Hindlimb muscle (tissue), 1 donor: ENCODE measurements at regions not wholly inside any gene's neighbourhood (a gene's known extent, or its start where the extent isn't known, plus 50 kb on each side); places are given as distances from the start of the nearest gene placed in this dataset.

Source experiments
- DNase-seq: peaks from one replicate; pipeline ENCODE4 v3.0.0-alpha.2; 2013

DNA sequence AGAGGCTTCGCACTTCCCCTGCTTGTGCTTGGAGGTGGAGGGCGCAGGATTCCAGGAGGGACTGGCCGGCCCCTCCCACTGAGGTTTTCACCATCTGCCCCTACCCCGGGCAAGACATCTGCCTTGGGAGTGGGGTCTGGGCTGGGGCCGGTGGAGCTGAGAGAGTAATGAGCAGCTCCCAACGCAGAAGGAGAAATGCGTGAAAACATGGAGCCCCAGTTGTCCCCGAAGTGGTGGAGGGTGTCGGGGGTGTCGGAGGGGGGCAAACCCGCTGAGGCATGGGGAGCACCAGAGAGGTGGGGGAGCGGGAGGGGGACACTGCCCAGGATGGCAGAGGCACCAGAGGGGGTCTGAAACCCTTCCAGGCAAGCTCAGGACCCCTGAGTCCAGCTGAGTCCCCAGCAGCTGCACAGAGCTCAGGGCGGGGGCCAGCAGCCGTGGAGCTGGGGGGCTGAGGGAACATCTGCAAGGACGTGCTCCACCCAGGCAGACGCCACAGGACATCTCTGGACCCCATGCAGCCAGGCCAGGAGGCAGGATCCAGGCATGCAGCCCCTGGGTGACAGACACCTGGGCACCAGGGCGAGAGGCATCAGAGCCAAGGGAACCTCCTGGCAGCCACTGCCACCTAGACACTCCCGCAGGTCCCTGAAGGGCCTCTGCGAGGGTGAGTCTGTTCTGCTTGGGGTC is 110.6 kb downstream of the SIK1 start:
- DNase-seq: no peak

DNA sequence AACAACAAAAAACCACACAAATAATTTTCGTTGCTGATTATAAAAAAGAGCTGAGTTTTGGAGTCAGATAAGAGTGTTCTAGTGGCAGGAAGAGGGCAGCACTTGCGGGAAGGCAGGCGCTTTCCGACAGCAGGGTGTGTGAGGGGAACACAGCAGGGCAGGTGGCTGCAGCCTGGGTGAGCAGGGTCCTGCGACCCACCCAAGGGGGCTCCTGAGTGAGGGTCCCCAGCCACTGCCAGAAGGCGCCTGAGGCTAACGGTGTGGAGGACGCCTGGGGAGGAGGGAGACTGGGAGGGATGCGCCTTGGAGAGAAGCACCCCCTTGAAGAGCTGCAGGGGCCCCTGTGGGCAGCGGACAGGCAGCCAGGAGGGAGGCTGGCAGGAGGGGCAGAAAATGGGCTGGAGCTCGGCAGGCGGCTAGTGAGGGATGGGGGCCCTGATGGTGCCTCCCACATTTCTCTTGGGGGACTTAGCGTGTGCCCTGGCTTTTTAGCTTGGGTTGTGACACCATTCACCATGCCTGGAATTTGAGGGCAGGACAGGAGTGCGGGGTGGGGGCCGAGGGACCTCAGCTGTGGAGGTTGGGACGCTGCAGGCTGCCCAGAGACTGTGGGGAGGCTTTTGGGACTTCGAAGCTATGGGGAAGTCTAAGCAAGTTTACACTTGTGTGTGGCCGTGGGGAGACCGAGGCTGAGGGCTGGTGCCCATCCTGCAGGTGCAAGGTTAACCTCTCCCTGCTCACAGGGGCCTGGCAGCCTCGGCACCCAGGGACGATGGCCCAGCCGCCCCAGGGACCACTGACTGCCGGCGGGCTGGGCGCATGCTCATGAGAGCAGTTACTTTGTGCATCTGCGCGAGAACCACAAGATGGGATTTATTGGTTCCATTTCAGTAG is 111.4 kb downstream of the SIK1 start:
- no peak for DNase-seq

DNA sequence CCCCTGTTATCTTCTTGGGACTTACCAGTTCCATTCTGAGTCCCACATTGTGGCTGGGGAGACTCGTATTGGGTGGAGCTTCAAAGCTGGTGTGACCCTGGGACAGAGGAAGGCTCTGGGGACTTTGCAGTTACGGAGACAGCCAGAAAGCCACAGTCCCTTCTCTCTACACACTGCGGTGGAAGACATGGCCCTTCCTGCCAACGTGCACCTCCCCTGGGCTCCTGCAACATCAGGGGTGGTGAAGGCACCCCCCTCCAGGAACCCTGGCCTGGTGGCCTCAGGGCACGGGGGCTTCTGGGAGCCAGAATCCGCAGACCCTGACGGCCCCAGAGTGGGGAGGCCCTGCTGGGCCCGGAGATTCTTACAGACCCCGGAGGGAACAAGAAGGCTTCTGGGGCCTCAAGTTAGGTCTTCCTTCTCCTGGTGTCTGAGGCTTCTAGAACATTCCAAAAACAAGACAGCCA is 113.0 kb downstream of the SIK1 start:
- no peak for DNase-seq

DNA sequence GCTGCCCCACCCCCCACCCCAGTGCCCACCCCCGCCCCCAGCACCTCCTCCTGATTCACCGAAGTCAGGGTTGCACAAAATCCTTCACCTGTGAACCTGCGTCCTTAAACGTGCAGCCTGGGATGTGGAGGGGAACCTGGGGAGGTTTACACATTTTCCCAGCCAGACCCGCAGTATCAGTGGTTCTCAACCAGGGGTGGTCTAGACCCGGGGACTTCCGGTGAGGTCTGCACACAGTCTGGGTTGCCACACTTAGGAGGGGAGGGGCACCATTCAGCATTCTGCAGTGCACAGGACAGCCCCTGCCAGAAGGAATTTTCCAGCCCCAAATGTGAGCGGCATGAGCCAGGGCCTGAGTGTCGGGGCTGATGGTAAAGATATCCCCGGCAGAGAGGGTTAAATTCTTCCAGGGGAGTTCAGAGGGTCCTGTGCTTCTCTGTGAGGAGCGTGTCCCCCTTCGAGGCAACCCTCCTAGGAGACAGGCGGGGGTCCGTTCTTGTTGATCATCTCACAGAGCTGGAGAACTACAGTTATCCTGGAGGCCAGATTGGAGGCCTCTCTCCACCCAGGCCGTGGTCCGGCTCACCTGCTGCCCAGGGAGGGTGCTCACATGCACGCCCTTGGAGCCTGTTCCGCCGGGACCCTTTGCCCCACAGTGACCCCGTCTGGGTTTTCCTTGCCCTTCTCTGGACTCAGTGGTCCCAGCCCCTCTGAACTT is 113.6 kb downstream of the SIK1 start:
- DNase-seq: no peak

DNA sequence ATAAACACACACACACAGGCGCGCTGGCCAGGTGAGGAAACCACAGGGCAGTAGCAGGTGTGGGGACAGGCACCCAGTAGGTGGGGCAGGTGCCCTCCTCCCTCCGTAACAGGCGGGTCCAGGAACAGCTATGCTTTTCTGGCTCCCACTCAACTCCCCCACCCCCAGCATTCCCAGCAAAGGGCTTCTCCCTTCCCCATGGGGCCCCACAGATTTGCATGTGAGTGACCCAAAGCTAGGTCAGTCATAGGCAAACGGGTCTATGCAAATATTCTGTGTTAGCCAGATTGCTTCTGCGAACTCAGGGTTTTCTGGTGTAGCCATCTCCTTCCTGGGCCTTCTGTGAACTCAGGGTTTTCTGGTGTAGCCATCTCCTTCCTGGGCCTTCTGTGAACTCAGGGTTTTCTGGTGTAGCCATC is 114.2 kb downstream of the SIK1 start:
- DNase-seq: no peak

DNA sequence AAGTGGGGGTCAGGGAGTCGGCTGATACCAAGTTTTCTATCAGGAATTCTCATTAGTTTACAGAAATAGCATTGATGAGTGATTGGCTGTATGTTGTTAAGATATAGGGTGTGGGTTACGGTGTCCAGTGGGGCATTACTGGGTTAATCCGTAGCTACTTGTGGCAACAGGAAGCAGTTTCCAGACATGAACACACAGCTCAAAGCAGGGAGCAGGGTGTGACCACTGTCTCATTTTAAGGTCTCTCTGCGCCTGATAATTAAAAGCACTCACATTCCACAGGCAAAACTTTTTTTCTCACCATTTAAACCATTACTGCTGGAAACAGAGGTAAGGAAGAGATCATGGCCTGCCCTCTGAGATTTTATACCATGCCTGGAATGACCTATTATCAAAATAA is 114.9 kb downstream of the SIK1 start:
- no peak for DNase-seq

DNA sequence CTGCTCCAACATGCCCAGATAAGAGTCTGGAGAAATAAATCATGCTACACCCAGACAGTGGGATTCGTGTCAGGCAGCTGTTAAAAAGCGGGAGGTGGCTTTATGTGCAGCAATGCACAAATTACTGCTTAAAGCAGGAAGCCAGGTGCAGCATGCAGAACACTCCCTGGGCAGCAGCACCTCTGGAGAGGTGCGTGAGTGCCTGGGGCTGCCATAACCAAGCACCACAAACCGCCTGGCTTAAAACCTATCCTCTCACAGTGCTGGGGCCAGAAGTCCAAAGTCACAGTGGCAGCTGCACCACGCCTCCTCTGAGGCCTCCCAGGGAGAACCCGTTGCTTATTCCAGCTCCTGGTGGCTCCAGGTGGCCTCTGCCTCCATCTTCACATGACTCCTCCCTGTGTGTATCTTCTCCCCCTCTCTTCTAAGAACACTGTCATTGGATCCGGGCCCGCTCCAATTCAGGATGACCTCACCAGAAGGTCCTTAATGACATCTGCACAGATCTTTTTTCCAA is 115.6 kb downstream of the SIK1 start:
- DNase-seq: no peak

DNA sequence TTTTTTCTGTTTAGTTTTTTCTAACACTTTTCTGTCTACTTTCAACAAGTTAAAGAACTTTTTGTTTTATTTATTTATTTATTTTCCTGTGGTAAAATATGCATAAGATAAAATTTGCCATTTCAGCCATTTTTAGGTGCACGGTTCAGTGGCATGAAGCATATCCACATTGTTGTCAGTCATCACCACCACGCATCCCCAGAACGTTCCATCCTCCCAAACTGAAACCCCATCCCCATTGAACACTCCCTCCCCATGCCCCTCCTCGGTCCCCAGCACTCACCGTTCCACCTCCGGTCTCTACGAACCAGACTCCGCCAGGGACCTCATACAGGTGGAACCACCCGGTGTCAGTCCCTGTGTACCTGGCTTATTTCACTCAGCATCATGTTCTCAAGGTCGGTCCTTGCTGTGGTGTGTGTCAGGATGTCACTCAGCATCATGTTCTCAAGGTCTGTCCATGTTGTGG is 118.1 kb downstream of the SIK1 start:
- DNase-seq: no peak

DNA sequence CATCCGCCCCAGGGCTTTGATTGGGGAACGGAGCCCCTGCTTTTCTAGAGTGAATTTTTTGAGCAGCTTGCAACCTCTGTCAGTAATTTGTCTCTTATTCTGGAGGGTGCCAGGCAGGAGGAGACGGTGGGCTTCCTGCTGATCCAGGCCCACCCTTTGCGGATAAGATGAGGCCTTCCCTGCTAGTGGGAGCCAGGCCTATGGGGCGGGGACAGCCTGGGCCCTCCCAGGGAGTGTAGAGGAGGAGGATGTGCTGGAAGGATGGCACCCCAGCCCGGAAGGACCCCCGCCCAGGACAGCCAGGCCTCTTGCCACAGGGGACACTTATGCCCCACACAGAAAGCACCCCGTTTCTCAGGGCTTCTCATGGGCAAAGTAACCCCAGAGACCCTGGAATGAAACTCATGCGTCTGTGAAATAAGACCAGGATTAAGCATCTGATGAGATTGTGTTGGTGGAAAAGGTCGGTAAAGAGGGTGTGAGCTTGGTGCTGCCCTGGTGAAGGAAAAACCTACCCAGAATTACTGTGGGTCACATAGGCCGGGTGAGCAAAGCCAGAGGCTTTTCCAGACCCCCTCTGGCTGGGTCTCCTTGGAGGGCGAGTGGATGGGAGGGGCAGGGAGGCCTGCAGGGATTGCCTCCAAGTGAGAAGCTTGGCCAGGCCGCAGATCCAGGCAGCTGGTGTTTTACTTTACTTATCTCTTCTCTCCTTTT is 118.7 kb downstream of the SIK1 start:
- no peak for DNase-seq

DNA sequence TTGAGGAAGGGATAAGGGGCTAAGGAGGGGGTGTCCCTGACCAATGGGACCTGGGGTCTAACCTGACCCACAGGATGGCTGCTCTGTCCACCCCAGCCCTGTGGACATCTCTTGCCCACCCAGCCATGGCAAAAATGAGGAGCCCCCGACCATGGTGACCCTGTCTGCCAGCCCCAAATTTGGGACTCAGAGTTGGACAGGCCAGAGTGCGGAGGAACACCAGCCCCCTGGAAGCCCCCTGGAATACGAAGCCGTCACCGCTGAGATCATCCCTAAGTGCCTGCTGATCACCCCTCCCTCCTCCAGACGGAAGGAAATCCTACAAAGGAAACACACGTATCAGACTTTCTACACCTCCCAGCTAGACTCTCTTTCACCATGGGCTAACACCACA is 119.3 kb downstream of the SIK1 start:
- no peak for DNase-seq

DNA sequence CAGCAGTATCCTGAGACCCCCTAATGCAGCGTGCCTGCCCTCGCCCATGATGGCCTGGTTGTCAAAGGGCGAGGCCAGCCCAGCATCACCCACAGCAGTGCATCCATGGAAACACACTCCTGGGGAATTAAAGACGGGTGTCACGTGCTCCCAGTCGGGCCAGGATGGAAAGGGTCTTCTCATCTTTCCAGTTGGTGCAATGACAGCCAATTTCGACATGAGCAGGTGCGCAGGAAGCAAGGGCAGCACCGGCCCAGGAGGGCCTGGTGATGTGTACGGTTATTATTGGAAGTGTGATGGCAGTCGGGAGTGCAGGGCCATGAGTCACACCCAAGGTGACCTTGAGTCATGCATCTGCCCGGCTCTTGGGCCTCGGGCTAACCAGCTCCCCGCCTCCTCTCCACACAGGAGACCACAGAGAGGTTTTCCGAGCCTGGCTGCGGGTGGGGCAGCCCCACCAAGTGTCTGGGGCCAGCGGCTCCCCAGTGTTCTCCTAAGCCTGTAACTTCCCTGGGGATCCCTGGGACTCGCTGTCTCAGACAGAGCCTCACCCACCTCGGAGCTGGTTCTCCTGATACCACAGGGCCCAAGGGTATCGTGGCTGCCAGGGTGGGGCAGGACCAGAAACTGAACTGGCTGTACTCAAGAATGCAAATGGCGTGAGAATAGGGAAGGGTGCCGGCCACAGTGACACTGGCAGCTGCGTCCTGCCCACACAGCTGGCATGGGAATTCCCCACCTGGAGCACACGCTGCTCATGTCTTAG is 119.8 kb downstream of the SIK1 start:
- no peak for DNase-seq

DNA sequence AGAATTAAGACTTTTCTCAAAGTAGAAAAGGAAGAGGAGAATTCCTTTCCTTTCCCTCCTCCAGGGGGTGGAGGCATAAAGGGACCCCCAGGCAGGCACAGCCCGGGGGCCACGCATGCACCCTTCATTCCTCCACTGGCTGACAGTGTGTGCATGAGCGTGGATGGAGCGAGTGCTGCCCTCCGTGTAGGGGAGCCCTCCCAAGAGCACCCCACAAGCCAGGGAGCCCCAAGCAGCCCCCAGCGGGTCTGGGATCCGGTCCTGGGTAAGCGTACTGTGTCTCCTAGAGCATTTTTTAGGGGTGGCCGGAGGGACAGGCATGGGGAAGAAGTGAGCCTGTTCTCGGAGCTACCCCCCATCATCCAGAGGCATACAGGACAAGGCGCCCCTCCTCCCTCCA is 120.5 kb downstream of the SIK1 start:
- DNase-seq: no peak

DNA sequence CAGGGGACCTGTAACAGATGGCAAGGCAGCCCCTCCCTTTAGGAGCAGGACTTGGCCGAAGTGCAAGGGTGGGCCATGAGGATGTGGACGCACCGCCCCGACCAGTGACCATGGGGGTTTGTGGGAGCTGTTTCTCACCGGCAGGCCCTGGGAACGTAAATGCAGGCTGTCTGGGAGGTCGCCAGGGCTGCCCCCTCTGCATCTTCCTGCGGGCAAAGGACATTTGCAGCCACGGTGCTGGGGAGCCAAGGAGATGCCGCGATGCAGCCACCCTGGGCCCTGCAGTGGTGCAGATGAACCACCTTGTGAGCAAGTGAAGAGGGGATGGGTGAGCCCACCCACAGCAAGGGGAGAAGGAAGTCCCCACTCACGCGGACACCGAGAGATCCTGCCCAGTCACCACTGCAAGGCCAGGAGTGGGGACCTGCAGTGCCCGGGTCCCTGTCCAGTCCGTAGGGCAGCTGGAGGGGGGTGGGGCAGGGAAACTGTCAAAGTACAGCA is 121.1 kb downstream of the SIK1 start:
- no peak for DNase-seq

DNA sequence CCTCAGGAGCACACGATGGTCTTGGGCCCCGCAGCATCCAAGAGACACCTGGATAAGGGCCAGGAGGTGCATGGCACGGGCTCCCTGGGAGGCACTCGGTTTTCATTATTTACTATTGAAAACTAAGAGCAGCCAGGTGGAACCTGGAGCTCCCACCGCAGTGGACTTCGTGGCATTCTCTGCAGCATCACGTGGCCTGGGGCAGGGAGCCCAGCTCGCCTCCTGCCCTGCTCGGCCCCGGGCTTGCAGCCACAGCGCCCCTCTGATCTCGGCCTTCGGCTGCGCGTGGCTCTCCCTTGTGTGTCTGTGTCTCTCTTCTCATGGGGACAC is 121.6 kb downstream of the SIK1 start:
- DNase-seq: no peak

DNA sequence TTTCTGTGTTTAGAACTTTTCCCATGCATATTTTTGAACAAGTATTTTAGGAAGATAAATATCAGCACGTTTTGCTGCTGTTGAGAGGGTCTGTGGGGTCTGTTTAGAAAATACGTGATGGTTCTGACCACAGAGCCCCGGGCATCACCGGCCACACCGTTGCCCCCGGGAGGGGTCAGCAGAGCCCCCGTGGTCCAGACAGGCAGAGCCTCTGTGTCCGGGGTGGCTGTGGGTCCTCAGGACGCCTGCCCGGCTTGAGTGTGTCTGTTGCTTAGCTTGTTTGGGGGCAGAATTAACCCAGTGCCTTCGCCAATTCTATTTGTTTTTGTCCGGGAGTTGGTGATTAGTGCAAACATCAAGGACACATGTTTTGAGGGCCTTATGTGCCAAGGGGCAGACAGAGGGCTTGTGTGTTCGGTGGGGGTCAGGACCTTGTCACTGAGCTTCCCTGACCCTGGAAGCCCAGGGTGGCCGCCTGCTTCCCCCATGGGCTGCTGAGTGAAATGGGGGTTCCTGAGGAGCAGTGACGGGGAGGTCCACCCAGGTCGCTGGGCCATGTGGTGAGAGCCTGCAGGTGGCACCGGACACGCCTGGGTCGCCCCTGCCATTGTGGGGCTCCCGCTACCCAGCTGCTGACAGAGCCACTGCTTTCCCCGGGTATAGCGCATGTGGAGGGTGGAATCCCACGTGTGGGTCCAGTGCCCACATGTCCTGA is 122.2 kb downstream of the SIK1 start:
- no peak for DNase-seq

DNA sequence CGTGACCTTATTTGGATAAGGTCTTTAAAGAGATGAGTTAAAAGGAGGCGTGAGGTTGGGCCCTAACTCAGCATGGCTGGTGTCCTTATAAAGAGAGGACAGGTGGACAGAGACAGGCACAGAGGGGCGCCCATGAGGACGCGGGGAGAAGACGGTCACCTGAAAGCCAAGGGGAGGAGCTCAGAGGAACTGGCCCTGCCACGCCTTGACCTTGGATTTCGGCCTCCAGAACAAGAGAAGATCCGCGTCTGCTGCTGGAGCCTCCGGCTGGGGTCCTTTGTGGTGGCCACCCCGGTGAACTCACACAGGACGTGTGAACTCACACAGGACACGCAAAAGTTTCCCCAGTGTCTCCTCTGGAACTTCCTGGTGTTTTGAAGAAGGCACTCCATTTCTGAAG is 122.7 kb downstream of the SIK1 start:
- DNase-seq: no peak

DNA sequence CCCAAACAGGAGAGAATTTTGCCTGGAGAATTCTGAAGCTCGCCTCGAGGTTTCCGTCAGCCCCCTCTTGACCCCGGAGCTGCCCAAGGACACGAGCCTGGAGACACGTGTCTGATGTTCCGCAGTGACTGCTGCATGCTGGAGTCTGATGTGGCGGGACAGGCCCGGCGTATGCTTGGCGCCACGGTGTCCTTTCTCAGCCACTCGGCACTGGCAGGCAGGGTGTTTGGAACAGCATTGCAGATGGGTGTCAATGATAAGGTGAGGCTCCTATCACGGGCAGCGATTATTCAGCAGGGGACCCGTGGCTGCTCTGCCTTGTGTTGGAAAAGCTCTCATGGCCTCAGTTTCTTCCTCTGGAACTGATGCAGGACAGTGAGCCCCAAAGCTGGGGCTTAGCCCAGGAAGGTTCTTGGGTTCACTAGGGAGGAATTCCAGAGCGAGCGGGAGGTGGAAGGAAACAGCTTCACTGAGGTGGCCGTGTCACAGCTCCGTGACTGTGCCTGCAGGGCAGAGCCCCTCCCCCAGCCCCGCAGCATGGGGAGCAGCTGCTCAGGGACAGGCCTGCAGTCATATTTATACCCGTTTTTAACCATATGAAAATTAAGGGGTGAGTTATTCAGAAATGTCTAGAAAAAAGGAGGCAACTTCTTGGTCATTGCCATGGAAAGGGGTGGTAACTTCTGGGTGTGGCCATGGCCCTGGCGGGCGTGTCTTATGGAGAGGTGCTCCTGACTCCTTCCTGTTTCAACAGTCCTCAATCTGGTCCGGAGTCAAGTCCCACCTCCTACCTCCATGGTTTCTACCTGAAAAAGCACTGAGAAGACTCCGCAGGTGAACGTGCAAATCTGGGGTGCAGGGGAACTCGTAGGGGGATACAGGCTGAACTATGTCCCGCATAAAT is 123.4 kb downstream of the SIK1 start:
- no peak for DNase-seq

DNA sequence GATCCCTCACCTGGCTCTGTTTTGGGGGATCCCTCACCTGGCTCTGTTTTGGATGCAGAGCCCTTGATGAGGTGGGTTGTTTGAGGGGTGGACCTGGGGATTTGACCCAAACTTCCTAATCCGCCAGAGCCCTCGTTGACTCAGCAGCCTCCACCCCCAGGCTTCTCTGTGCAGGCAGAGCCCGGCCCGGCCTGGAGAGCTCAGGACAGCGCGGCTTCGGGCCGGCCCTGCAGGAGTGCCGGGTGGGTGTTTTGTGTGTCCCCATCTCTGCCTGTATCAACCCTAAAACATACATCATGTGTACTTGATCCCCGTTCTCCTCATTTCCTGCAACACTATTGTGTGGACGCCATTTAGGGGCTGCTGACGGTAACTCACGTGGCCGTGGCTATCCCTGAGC is 124.2 kb downstream of the SIK1 start:
- DNase-seq: no peak

DNA sequence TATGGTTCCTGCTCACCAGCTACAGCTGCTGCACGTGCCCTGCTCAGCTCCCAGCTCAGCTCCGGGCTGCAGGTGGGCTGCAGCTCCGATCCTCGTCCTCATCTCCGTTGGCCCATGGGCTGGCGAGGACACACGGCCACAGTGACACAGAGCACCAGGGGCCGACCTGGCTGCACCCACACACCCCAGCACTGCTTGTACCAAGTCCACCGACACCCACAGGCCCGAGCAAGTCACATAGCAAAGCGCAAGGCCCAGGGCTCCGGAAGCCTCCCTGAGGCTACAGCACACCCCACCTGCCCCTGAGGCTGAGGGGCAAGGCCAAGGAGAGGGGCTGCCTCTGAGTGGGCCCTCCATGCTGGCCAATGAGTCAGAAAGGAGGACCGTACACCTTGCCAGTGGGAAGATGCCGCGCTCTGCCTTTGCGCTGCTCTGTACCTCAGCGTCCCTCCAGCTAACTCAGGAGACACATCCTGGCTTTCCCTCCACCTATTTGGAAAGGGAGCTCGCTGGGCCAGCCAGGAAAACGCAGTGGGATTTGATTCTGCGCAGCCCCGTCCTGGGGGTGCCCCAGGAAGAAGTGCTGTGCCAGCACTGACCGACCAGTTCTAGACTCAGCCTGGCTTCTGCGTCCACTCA is 124.8 kb downstream of the SIK1 start:
- no peak for DNase-seq
